AG20443 (cell line): ENCODE measurements at regions not wholly inside any gene's neighbourhood (a gene's known extent, or its start where the extent isn't known, plus 50 kb on each side); places are given as distances from the start of the nearest gene placed in this dataset.

Experiments
- DNase-seq: peaks from one replicate; pipeline ENCODE4 v3.0.0; 2012; ENCODE audit warnings: low spot score, mixed read lengths

DNA sequence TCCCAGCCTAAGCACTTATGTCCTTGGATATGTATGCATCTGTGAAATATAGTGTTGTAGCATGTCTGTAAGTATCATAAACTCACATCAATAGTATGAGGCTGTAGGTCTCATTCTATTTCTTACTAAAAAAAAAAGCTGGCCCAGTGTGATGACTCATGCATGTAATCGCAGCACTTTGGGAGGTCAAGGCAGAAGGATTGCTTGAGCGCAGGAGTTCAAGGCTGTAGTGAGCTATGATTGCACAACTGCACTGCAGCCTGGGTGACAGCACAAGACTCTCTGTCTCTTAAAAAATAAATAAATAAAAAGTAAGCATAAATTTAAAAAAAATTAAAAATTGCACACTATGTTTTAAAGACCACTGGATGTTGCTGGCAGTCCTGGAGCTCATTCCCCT lies 79.1 kb upstream of the SPATA13 start:
- DNase-seq, result no peak

DNA sequence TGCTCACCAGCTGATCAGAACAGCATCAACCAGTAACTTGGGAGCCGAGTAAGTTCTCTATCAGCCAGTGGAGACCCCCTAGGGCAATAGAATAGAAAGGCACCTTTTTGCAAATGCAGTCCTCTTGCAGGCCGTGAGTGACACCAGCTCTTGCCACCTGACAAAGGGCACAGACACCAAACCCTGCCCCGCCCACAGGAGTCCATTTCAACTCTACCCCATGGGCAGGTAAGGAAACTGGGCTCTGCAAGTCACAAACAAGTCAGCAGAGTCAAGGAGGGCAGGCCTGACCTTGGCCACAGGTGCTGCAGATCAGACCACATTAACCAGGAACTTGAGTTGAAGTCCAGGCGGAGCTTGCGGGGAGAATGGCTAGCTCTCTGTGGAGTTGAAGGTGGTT lies 77.4 kb upstream of the SPATA13 start:
- no peak for DNase-seq

DNA sequence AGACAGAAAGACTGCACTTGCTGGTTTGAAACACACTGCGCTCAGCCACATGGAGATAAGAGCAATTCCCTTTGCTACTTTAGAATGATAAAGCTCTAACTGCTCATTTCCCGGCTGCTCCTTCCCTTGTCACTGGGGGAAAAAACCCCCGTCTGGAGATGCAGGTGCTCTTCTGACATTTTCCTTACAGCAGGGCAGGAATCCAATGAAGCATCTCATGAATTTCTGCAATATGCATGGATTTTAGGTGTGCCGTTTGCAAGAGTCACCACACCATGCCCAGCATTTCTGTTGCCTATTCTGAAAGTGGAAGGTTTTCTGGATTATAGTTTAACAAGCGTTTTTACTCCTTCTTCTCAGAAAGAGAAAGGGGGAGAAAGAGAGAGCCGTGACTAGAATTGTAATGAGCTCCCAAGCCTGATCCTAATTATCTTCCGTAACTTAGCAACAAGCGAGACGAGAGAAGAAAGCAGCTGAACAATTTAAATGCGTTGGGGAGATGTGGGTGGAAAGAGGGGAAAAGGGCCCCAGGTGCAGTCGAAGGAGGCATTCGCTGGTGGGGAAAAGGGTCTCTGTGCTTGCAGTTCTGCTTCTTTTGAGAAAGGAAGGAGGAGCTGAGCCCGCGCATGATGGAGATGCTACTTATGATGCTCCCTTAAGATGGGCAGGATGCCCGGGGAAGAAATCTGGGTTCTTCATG lies 76.6 kb upstream of the SPATA13 start:
- DNase-seq, result no peak

DNA sequence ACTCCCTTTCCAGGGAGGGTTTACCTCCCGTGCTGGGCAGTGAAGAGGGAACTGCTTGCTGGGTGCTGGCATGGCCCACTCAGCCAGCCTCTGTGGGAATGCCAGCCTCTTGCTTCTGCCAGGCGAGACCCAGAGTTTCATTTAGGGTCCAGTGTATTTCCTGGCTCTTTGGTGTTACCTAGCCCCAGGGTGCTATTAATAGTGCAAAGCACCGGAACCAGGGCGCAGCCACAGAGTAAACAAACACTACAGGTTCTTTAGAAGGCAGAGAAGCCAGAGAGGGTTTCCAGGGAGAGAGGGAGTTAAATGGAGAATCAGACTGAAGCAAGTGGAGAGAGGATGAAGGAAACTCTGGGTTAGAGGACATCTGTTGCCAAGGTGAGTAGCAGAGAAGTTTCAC lies 74.9 kb upstream of the SPATA13 start:
- DNase-seq, result no peak

DNA sequence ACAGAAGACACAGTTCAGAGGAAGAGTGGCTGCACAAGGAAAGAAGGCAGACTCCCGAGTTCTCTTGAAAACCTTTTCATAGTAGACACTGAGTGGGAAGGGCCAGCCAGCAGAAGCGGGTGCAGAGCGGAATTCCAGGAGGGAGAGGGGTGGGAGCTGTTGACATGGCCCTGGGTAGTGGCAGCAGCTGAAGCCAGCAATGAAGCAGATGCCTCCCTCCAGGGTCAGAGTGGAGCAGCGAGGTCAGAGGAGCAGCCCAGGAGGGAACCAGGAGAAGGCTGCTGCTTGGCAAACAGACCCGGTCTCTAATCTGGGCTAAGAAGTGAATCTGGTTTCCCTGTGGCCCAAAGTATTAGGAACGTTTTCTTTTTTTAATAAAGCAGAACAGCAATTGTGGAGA lies 73.9 kb upstream of the SPATA13 start:
- DNase-seq, result no peak

DNA sequence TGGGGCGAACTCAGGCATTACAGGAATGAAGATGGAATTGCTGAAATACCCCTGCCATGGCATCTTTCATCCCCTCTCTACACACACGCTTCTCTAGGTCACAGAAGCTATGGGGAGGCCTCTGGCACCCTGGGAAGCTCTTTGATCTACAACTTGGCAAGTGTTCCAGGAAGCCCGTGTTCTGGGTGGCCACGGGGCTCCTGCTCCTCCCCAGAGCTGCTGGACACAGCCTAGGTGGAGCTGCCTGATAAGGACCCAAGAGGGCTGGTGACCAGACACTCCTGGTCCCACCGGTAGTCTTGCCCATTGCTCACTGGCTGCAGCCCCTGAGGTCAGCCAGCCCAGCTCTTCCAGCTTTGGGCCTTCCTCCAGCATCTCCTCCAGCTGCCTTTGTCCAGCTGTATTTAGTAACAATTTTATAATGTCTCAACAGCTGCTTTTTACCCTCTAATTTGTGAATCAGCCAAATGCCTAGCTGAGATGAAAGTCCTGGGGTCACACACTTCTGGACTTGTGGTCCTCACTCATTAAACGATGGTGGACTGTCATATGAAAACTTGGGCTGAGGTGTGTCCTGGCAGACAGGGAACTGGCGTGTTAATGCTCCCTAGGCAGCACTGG lies 72.8 kb upstream of the SPATA13 start:
- DNase-seq, result no peak

DNA sequence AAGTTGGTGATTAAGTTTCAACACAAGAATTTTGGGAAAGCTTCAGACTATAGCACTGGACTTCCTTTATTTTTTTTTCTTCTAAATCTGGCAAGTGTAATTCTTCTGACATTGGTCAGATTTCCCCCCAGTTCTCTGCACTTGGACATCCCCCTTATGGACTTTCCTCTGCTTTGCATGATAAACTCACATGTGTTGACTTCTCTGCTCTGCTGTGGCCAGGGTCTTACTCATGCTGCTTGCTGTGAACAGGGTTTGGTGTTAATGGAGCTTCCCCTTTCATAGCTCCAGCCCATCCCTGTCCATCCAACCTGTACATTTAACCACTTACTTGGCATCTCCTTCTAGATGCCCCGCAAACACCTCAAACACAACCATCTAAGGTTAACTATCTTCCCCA lies 70.5 kb upstream of the SPATA13 start:
- DNase-seq, result no peak

DNA sequence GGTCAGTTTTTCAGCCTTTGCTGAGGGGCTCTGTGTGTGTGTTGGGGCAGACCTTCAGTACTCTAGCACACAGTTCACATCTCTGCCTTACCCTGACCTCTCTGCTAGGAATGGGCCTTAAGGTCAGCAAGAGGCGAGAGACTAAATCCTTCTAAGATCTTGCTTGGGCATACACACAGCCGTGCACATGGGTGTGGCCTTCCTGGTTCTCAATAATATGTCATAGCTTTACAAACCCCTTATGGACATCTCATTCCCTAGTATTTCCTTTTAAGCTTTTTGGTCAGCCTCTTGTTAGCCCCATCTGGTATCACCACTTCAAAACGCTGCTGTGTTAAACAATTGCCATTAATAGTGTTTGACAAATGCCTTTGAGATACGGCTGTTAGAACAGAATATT lies 69.4 kb upstream of the SPATA13 start:
- DNase-seq, result no peak

DNA sequence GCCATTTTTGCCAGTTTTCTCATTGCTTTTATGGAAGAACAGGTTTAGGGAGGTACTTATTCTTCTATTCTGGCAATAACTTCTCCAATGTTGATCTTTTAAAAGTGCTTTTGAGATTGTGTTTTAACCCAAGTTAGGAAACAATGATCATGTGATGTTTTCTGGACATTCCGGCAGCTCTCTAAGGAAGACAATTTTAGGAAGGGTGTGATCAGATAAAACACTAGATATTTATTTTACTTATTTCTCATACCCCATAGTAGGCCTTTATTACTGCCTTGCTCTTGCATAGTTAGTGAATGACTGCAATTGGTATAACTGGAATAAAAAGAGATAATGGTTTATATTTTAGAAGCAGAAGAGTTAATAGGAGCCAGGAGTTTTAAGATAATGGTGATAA lies 68.4 kb upstream of the SPATA13 start:
- no peak for DNase-seq

DNA sequence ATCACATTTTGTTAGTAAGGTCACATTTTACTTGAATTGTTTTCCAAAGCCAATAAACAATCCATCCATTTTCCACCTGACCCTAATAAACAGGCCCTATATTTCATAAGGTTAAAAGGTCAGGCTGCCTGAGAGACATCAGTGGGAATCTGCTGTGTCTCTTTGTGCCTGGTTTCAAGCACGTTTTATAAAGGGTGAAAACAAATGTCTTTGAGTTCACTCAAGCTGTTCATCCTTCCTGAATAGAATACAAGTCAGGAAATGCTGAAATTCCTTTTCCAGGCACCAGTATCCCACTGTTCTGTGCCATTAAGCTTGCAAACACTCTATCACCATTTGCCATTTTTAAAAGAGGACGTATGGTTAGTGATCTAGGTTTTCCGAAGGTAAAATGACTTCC lies 67.5 kb upstream of the SPATA13 start:
- DNase-seq, result no peak

DNA sequence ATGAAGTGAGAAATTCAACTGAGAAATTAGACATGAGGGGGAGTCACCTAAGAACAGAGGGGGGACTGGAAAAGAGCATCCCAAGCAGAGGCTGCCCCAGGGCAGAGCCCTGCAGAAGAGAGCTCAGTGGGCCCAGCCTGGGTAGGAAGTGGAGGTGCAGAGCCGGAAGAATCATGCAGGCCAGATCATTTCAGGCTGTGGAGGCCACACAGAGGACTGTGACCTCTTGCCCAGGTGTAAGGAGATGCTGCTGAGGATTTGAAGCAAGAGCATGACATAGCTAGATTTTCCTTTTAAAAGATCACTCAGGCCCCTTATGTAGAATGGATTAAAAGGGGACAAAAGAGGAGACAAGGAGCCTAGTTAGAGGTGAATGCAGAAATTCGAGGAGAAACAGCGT lies 63.9 kb upstream of the SPATA13 start:
- no peak for DNase-seq

DNA sequence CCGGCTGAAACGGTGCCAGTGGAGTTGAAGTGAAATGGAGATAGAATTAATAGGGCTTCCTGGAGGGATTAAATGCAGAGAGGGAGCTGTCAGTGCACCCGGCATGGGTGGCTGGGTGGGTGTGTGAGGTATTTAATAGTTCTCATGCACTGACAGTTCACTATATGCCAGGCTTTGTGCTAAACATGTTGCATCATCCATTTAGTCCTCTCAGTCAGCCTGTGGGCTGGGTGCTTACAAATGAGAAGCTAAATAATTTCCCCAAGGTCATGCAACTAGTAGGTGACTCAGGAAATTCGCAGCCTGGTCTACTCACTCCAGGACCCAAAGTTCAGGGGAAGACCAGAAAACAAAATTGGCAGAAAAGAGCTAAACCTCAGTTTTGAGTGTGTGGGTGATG lies 63.5 kb upstream of the SPATA13 start:
- DNase-seq, result peak; percentile 25

DNA sequence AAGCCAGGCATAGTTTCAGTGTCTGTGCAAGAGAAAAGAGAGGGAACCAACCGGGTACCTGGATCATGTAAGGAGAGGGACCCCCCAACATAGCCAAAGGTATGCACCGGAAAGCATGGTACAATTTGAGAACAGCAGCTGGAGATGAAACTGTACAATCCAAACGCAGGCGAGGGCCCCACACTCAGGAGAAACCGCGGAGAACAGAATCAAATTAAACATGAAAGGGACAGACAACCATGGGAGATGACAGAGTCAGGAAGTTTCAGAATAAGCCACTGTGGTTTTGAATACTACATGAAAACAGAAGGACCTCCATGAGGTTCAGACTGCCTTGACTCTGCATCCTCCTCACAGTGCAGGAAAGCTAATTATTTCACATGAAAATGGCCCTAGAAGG lies 62.9 kb upstream of the SPATA13 start:
- no peak for DNase-seq

DNA sequence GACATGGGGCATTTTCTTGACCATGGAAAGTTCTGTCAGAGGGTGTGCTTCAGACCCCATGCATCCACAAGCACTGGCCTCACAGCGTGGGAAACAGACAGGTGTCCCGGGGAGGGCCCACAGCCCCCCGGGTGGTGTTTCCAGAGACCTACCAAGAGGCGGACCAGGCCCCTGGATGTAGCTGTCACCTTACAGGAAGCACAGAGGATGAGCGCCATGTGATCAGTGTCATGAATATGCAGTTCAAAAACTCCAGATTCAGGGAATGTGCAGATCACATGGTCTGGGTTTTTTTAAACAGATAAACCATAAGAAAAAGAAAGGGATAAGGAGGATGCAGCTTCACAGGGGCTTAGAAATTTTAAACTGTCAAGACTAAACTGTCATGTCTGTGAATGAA lies 61.0 kb upstream of the SPATA13 start:
- DNase-seq, result no peak

DNA sequence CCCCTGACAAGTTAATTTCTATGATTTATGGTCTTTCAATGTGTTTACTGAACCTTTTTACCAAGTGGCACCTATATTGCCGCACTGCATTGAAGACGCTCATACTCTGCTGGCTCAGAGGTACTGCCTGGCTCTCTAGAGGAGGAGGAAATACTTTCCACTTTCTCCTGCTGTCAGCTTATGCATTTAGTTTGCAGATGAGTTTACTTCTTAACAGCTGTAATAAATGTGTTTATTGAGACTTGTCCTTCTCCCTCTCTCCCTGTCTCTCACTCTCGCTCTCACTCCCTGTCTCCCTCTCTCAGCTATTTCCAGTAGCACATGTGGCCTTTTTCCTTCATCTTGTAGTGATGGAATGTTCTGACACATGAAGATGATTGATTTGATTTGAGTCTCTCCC lies 60.3 kb upstream of the SPATA13 start:
- DNase-seq, result no peak

DNA sequence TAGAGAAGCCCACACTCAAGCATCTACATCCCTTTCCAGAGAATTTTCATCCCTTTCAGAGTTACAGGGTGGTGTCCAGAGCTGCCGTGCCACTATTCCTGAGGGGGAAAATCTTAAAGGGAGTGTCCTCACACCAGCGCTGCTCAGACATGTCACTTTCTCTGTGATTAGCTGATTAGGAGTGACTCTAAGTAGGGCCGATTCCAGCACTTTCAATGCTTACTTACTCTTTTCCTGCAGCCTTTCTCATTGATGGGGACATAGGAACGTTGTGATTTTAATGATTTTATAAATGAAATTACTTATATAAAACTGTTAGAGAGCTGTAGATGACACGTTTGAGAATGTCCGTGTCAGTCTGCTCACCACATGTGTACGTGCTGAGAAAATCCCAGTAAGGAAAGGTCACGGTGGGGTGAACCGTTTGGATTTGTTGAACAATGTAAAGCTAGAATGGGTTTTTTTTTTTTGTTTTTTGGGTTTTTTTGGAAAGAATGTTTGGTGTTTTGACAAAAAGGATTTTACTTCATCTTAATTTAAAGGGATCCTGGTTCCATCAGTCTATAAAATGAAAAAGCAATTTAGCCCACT lies 56.6 kb upstream of the SPATA13 start:
- no peak for DNase-seq

DNA sequence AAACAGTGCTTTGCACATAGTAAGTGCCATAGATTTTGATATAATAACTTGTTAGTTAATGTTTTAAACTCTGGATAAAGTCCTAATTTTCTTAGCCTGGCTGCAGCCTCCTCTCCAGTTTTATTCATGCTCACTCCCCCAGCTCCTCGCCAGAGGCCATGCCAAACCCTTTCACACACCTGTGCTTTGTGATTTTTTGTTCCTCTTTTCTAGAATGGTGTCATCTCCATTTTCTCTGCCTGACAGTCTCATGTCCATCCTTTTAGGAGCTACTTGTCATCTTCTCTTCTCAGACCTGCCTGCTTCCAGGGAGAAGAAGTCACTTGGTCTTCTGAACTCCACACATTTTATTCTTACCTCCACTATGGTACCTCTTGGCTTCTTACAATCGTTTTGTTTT lies 55.8 kb upstream of the SPATA13 start:
- no peak for DNase-seq

DNA sequence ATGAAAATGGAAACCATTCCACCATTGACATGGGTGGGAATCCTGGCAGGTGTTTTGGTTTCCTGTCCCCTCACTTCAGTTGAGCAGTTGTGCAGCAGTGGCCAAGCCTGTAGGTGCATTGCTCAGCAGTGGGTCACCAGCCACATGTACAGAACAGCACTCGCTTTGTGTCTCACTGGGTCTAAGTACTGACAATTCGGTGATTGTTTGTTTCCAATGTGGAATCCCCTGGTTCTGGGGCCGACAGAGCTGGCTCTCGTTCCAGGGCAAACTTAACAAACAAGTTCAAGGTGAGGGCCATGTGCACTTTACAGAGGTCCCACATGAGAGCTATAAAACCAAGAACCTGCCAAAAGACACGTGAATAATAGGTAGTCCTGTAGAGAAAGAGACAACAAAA lies 54.1 kb upstream of the SPATA13 start:
- DNase-seq, result no peak

DNA sequence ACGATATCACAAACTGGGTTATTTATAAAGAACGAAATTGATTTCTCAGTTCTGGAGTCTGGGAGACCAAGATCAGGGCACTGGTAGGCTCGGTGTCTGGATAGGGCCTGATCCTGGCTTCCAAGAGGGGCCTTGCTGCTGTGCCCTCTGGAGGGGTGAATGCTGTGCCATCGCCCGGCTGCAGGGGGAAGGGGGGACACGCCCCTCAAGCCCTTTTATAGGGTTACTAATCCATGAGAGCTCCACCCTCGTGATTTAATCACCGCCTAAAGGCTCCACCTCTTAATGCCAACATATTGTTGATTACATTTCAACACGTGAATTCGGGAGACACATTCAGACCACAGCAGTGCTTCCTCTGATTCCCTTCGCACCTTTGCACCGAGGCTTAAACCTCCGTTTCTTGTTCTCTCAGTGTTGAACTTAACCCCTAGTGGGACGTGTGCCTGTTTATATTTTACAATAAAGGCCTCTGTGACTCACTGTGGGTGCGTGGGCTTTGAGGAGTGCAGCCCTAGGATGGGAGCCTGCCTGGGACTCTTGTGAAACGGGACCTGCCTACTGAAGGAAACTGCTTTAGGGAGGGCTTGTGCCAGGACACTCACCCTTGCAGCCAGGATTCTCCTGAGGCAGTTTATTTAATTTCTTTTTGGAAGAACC lies 52.4 kb upstream of the SPATA13 start:
- DNase-seq, result no peak

DNA sequence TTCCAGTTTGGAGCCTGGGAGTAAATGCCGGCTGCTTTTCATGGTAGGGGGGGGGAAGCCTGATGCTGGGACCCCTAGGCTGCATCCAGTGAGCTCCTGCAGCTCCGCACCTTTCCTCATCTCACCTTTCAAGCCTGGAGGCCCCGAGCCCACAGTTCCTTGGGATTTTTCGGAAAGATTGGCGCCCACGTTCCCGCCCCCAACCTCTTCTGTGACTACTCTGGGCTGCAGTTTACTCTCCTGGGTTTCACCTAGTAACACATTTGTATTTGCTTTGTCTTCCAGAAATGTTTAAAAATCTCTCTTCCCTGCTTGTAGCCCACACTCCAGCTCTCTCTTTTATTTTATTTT lies 51.9 kb upstream of the SPATA13 start:
- no peak for DNase-seq

DNA sequence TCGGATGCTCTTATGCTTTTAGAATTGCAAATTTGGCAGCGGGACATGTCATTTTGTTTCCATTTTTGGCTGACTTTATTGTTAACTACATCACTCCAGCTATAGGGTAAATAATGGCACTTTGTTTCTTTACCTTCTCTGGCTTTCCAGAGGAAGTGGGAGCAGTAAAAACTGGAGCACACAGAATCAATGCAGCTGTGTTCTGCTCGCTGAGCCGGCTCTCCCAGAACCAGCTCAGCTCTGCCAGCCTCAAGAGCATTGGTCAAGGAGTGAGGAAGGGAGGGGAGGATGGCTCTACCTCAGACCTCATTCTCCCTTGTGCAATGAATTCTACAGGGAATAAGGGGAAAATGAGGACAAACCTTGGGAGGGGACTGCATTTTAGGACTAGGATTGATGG lies 50.5 kb upstream of the SPATA13 start:
- no peak for DNase-seq
